ENCODE measurements at regions not wholly inside any gene's neighbourhood (a gene's known extent, or its start where the extent isn't known, plus 50 kb on each side); places are given as distances from the start of the nearest gene placed in this dataset.

- TF ChIP-seq POLR2A (IDR thresholded peaks at IDR 0.05) (no peak), CTCF (IDR thresholded peaks at IDR 0.05) (no peak)
- Histone ChIP-seq H3K9me3 (no peaks in the 10 kb centered on the region), H3K4me1 (no peaks in the 10 kb centered on the region), H3K27me3 (no peaks in the 10 kb centered on the region), H3K36me3 (no peaks in the 10 kb centered on the region), H3K27ac (no peak overlapping the region), H3K4me3 (no peak overlapping the region)
- intact Hi-C loops (cut with DNase I), result no loop called here
- DNase-seq (no peak), ATAC-seq (no peak)
- 73 to 85% (median 81%) methylated on average over 1 of the region's 1 CpG for WGBS, 4 donors
Measured at GRCh38 chr15:93662162-93662885, 569.0 kb upstream of the MCTP2 start.

GRCh38 chr15:93658026-93658816 lies 569.2 kb upstream of the RGMA start:
- no peaks in the 10 kb centered on the region for H3K9me3 ChIP-seq
- WGBS, 4 donors, result 72 to 73% (median 73%) methylated on average over 8 of the region's 8 CpGs
- no peaks in the 10 kb centered on the region for H3K36me3 ChIP-seq
- TF ChIP-seq POLR2A (IDR thresholded peaks at IDR 0.05) (no peak), CTCF (IDR thresholded peaks at IDR 0.05) (no peak)
- no peaks in the 10 kb centered on the region for H3K27me3 ChIP-seq
- intact Hi-C loops (cut with DNase I), result no loop called here
- H3K27ac ChIP-seq, result no peak overlapping the region
- ATAC-seq (no peak), DNase-seq (no peak)
- no peak overlapping the region for H3K4me3 ChIP-seq
- H3K4me1 ChIP-seq, result no peaks in the 10 kb centered on the region

DNA sequence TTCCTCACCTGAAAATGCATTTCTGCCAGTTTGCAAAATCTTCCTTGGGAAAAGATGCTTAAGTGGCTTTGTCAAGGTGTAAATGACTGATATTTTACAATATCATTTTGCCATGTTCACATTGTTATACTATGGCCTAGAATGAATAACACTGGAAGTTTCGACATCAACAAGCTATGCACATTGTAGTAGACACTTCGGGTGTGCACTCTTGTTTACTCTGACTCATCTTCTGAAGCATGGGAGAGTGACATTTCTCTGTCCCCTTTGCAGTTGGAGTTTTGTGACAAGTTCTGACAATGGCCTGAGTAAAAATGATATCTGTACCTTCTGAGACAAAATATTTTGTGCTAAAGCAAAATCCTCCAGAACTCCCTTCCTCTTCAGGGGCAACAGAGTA lies 567.0 kb upstream of the RGMA start:
- Histone ChIP-seq H3K36me3 (no peaks in the 10 kb centered on the region), H3K4me3 (no peak overlapping the region), H3K27me3 (no peaks in the 10 kb centered on the region), H3K27ac (no peak overlapping the region), H3K9me3 (peaks cover 0 to 7% (median 0%) of the 10 kb centered on the region in 12 donors), H3K4me1 (no peaks in the 10 kb centered on the region)
- TF ChIP-seq CTCF (IDR thresholded peaks at IDR 0.05) (no peak), POLR2A (IDR thresholded peaks at IDR 0.05) (no peak)
- ATAC-seq (no peak), DNase-seq (no peak)
- intact Hi-C loops (cut with DNase I), result no loop called here
- 79 to 91% (median 87%) methylated on average over 2 of the region's 2 CpGs for WGBS, 4 donors

DNA sequence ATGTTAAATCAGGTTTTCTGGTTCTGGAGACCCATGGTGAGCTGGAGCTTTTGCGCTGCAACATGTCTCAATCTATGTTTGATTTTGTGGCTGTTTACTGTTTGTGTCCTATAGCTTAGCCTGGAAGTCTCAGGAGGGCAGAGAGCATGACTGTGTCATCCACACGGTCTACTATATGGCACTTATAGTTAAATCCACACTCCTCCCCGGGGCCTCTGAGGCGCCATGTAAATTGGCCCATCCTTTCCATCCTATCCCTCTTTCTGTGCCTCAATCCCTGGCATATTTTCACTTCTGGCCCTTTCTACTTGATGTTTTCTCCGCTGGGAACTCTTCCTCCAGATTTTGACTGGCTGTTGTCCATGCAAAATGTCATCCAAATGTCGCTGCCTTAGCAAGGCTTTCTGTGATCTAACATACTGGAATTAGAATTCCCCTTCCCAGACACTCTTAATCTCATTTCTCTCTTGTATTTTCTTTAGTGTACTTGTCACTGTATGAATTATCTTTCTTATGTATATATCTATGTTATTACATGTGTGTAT lies 560.8 kb upstream of the RGMA start:
- H3K36me3 ChIP-seq, result no peaks in the 10 kb centered on the region
- peaks cover 0 to 7% (median 0%) of the 10 kb centered on the region in 12 donors for H3K9me3 ChIP-seq
- no peaks in the 10 kb centered on the region for H3K4me1 ChIP-seq
- TF ChIP-seq CTCF (IDR thresholded peaks at IDR 0.05) (no peak), POLR2A (IDR thresholded peaks at IDR 0.05) (no peak)
- WGBS, 4 donors, result 63 to 74% (median 68%) methylated on average over 6 of the region's 6 CpGs
- no peak for ATAC-seq
- no peaks in the 10 kb centered on the region for H3K27me3 ChIP-seq
- no peak overlapping the region for H3K4me3 ChIP-seq
- H3K27ac ChIP-seq, result no peak overlapping the region
- intact Hi-C loops (cut with DNase I), result loop anchor here in 1 of 10 donors (10.0 kb wide), 1 partner anchor 55 kb away; no protein-coding TSS in a partner anchor
- DNase-seq, result no peak
